Uterus (tissue), 2 donors: ENCODE measurements at regions not wholly inside any gene's neighbourhood (a gene's known extent, or its start where the extent isn't known, plus 50 kb on each side); places are given as distances from the start of the nearest gene placed in this dataset.

Experiments used
- POLR2A ChIP-seq, 2 donors: fragments of 450-650 bp; IDR thresholded peaks; one replicate each; pipeline ENCODE4 v1.6.1; 2016; ENCODE audit warnings: antibody characterized with exemption in 2 of 2, mild to moderate bottlenecking in 1 of 2, moderate library complexity in 1 of 2
- TF ChIP-seq, protein P1 (sequence below), 4 experiments: fragments of 200-600 bp in 2 of 4; fragments of 450-650 bp in 2 of 4; sonication (generic) in 2 of 4; IDR thresholded peaks; one replicate each; pipeline ENCODE4 v1.5.1; 2016 to 2019; ENCODE audit warnings: antibody characterized with exemption in 4 of 4, mild to moderate bottlenecking in 2 of 4, moderate library complexity in 1 of 4

GRCh38 chr3:159848348-159849118 lies 140.1 kb upstream of the IL12A start:
- TF ChIP-seq, protein P1, sequence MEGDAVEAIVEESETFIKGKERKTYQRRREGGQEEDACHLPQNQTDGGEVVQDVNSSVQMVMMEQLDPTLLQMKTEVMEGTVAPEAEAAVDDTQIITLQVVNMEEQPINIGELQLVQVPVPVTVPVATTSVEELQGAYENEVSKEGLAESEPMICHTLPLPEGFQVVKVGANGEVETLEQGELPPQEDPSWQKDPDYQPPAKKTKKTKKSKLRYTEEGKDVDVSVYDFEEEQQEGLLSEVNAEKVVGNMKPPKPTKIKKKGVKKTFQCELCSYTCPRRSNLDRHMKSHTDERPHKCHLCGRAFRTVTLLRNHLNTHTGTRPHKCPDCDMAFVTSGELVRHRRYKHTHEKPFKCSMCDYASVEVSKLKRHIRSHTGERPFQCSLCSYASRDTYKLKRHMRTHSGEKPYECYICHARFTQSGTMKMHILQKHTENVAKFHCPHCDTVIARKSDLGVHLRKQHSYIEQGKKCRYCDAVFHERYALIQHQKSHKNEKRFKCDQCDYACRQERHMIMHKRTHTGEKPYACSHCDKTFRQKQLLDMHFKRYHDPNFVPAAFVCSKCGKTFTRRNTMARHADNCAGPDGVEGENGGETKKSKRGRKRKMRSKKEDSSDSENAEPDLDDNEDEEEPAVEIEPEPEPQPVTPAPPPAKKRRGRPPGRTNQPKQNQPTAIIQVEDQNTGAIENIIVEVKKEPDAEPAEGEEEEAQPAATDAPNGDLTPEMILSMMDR (IDR thresholded peaks at IDR 0.05), result no peak
- TF ChIP-seq POLR2A (IDR thresholded peaks at IDR 0.05), result no peak
